Colonic mucosa (tissue), 4 donors: ENCODE measurements at regions not wholly inside any gene's neighbourhood (a gene's known extent, or its start where the extent isn't known, plus 50 kb on each side); places are given as distances from the start of the nearest gene placed in this dataset.

Experiments used
- DNase-seq: peaks from one replicate; pipeline ENCODE4 v3.0.0-alpha.2; 2020
- H3K27ac ChIP-seq: fragments of 200-600 bp; one replicate; pipeline ENCODE4 v1.8.0; 2021
- H3K27me3 ChIP-seq: fragments of 200-600 bp; one replicate; pipeline ENCODE4 v1.8.0; 2021
- H3K36me3 ChIP-seq: fragments of 200-600 bp; one replicate; pipeline ENCODE4 v1.8.0; 2021
- H3K4me1 ChIP-seq: fragments of 200-600 bp; one replicate; pipeline ENCODE4 v1.8.0; 2021; ENCODE audit warnings: mild to moderate bottlenecking
- H3K4me3 ChIP-seq: fragments of 200-600 bp; one replicate; pipeline ENCODE4 v1.8.0; 2021
- H3K9ac ChIP-seq, 2 donors: one replicate each; pipeline ENCODE4 v1.7.0; 2013; ENCODE audit warnings: control low read depth in 2 of 2, low read depth in 2 of 2, low read length in 2 of 2
- H3K9me3 ChIP-seq: fragments of 200-600 bp; one replicate; pipeline ENCODE4 v1.8.0; 2021
- intact Hi-C: fragments of 100-400 bp; cut with DNase I; formaldehyde crosslinking; loops from one replicate; pipeline ENCODE4 v1.14.1; 2022
- TF ChIP-seq, protein P1 (sequence below): fragments of 200-600 bp; IDR thresholded peaks from one replicate; pipeline ENCODE4 v1.8.0; 2022; ENCODE audit warnings: antibody characterized with exemption, mild to moderate bottlenecking
- donor health status: healthy.
- donor health status: DM: no; HTN: no; CAD: no.
- donor health status: DM: no; HTN: no; CAD: no.

DNA sequence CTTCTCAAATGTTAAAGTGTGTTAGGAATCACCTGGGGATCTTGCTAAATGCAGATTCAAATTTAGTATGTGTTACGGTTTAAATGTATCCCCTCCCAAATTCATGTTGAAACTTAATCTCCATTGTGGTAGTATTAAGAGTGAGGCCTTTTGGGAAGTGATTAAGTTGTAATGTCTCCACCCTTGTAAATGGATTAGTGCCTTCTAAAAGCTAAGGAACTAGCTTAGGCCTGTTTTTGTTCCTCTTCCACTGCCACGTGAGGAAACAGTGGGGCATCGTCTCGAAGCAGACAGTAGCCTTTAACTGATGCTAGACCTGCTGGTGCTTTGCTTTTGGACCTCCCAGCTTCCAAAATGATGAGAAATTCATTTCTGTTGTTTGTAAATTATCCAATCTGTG, 52.3 kb upstream of the SEMA3D start:
- H3K4me3 ChIP-seq, result no peak overlapping the region
- H3K27ac ChIP-seq, result no peak overlapping the region
- no peaks in the 10 kb centered on the region for H3K27me3 ChIP-seq
- DNase-seq, result no peak
- TF ChIP-seq, protein P1, sequence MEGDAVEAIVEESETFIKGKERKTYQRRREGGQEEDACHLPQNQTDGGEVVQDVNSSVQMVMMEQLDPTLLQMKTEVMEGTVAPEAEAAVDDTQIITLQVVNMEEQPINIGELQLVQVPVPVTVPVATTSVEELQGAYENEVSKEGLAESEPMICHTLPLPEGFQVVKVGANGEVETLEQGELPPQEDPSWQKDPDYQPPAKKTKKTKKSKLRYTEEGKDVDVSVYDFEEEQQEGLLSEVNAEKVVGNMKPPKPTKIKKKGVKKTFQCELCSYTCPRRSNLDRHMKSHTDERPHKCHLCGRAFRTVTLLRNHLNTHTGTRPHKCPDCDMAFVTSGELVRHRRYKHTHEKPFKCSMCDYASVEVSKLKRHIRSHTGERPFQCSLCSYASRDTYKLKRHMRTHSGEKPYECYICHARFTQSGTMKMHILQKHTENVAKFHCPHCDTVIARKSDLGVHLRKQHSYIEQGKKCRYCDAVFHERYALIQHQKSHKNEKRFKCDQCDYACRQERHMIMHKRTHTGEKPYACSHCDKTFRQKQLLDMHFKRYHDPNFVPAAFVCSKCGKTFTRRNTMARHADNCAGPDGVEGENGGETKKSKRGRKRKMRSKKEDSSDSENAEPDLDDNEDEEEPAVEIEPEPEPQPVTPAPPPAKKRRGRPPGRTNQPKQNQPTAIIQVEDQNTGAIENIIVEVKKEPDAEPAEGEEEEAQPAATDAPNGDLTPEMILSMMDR, result no peak
- no peaks in the 10 kb centered on the region for H3K36me3 ChIP-seq
- intact Hi-C loops, result no loop called here
- H3K9ac ChIP-seq, result no peak overlapping the region
- H3K4me1 ChIP-seq, result no peaks in the 10 kb centered on the region
- no peaks in the 10 kb centered on the region for H3K9me3 ChIP-seq

DNA sequence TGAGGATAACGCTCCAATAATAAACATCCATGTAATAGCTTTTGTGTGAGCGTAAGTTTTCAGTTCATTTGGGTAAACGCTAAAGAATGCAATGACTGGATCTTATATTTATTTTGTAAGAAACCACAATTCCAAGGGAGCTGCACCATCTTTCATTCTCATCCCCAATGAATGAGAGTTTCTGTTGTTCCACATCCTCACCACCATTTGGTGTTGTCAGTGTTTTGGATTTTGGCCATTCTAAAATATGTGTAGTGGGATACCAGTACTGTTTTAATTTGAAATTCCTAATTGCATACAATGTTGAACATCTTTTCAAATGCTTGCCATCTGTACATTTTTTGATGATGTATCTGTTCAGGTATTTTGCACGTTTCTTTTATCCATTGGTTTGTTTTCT, 50.9 kb upstream of the SEMA3D start:
- Histone ChIP-seq H3K4me3 (no peak overlapping the region), H3K36me3 (no peaks in the 10 kb centered on the region), H3K9ac (no peak overlapping the region), H3K9me3 (no peaks in the 10 kb centered on the region), H3K27me3 (no peaks in the 10 kb centered on the region), H3K4me1 (no peaks in the 10 kb centered on the region), H3K27ac (no peak overlapping the region)
- TF ChIP-seq, protein P1, result no peak
- DNase-seq, result no peak
- intact Hi-C loops, result no loop called here
